GM21360 (cell line): ENCODE measurements at regions not wholly inside any gene's neighbourhood (a gene's known extent, or its start where the extent isn't known, plus 50 kb on each side); places are given as distances from the start of the nearest gene placed in this dataset.

Source experiments
- ATAC-seq: cut with Tn5 transposase; IDR thresholded peaks from one replicate; pipeline ENCODE4 v1.9.1; 2021; ENCODE audit warnings: mild to moderate bottlenecking, moderate library complexity; ENCODE audit not compliant: unreplicated experiment

- no peak for ATAC-seq
Observed at GRCh38 chr10:81008726-81009125, 471.0 kb downstream of the SH2D4B start.

- ATAC-seq, result no peak
Observed at GRCh38 chr10:81009296-81009695, 471.6 kb downstream of the SH2D4B start.

GRCh38 chr10:81013771-81014170 is 476.1 kb downstream of the SH2D4B start:
- ATAC-seq, result no peak

GRCh38 chr10:81019029-81019890 is 481.6 kb downstream of the SH2D4B start:
- peak; percentile 93 for ATAC-seq

GRCh38 chr10:81021428-81022129 is 483.9 kb downstream of the SH2D4B start:
- ATAC-seq, result no peak

GRCh38 chr10:81026591-81026990 is 488.9 kb downstream of the SH2D4B start:
- ATAC-seq, result no peak

GRCh38 chr10:81027223-81027622 is 489.5 kb downstream of the SH2D4B start:
- no peak for ATAC-seq

- ATAC-seq, result no peak
Observed at GRCh38 chr10:81027706-81028105, 490.0 kb downstream of the SH2D4B start.

- peak; percentile 71 for ATAC-seq
Observed at GRCh38 chr10:81031774-81032173, 494.1 kb downstream of the SH2D4B start.

- no peak for ATAC-seq
Observed at GRCh38 chr10:81034383-81034782, 496.7 kb downstream of the SH2D4B start.

GRCh38 chr10:81036257-81036656 is 498.6 kb downstream of the SH2D4B start:
- peak; percentile 85 for ATAC-seq

- no peak for ATAC-seq
Observed at GRCh38 chr10:81040031-81040430, 502.3 kb downstream of the SH2D4B start.

GRCh38 chr10:81040940-81041339 is 503.2 kb downstream of the SH2D4B start:
- ATAC-seq, result no peak

GRCh38 chr10:81042647-81043046 is 504.9 kb downstream of the SH2D4B start:
- ATAC-seq, result no peak

- no peak for ATAC-seq
Observed at GRCh38 chr10:81065474-81065873, 527.8 kb downstream of the SH2D4B start.

- no peak for ATAC-seq
Observed at GRCh38 chr10:81068460-81068859, 530.8 kb downstream of the SH2D4B start.

GRCh38 chr10:81071087-81071796 is 533.5 kb downstream of the SH2D4B start:
- ATAC-seq, result no peak

- ATAC-seq, result no peak
Observed at GRCh38 chr10:81073155-81073554, 535.5 kb downstream of the SH2D4B start.

GRCh38 chr10:81081887-81082620 is 544.4 kb downstream of the SH2D4B start:
- ATAC-seq, result peak; percentile 80

GRCh38 chr10:81082621-81083376 is 545.1 kb downstream of the SH2D4B start:
- no peak for ATAC-seq
